Urothelium cell line (cell line): ENCODE measurements at regions not wholly inside any gene's neighbourhood (a gene's known extent, or its start where the extent isn't known, plus 50 kb on each side); places are given as distances from the start of the nearest gene placed in this dataset.
A peak's percentile ranks its signal among the peaks of the same experiment; 100 is the strongest.

Experiments
- DNase-seq: peaks from one replicate; pipeline ENCODE4 v3.0.0; 2011; ENCODE audit warnings: low spot score, mixed read lengths
- FAIRE-seq: peaks from 2 replicates; lab custom pipeline; 2011; peaks lifted over from hg19 to GRCh38; lab: Jason Lieb, UNC

GRCh38 chr4:12724510-12724909, 759.6 kb downstream of the RAB28 start:
- DNase-seq (peak; percentile 7), FAIRE-seq (no peak)

- DNase-seq = peak; percentile 16
- FAIRE-seq = no peak
Measured at GRCh38 chr4:12723849-12724447, 760.2 kb downstream of the RAB28 start.

GRCh38 chr4:12716896-12717295, 767.2 kb downstream of the RAB28 start:
- DNase-seq (no peak), FAIRE-seq (no peak)

GRCh38 chr4:12712648-12713339, 771.3 kb downstream of the RAB28 start:
- DNase-seq = no peak
- no peak for FAIRE-seq

- no peak for DNase-seq
- no peak for FAIRE-seq
Measured at GRCh38 chr4:12707381-12708175, 776.6 kb downstream of the RAB28 start.

- FAIRE-seq = no peak
- no peak for DNase-seq
Measured at GRCh38 chr4:12703036-12703435, 781.1 kb downstream of the RAB28 start.

GRCh38 chr4:12701384-12701783, 782.8 kb downstream of the RAB28 start:
- no peak for DNase-seq
- no peak for FAIRE-seq

- no peak for FAIRE-seq
Measured at GRCh38 chr4:12697970-12698369, 786.2 kb downstream of the RAB28 start.

GRCh38 chr4:12692815-12693214, 791.3 kb downstream of the RAB28 start:
- FAIRE-seq = no peak
- DNase-seq = peak; percentile 2

More at GRCh38 chr4:12697970-12698369, 786.2 kb downstream of the RAB28 start:
- no peak for DNase-seq

GRCh38 chr4:12691168-12691567, 793.0 kb downstream of the RAB28 start:
- DNase-seq (no peak), FAIRE-seq (no peak)

GRCh38 chr4:12689457-12689856, 794.7 kb downstream of the RAB28 start:
- no peak for DNase-seq
- no peak for FAIRE-seq

GRCh38 chr4:12679217-12679616, 804.9 kb downstream of the RAB28 start:
- DNase-seq (peak; percentile 4), FAIRE-seq (no peak)

GRCh38 chr4:12674184-12674583, 810.0 kb downstream of the RAB28 start:
- no peak for FAIRE-seq

GRCh38 chr4:12672303-12672702, 811.8 kb downstream of the RAB28 start:
- no peak for DNase-seq
- FAIRE-seq = no peak

More at GRCh38 chr4:12674184-12674583, 810.0 kb downstream of the RAB28 start:
- no peak for DNase-seq

GRCh38 chr4:12658146-12658545, 826.0 kb downstream of the RAB28 start:
- FAIRE-seq (no peak), DNase-seq (no peak)

- DNase-seq (no peak), FAIRE-seq (no peak)
Measured at GRCh38 chr4:12651876-12652275, 832.3 kb downstream of the RAB28 start.

- no peak for FAIRE-seq
- no peak for DNase-seq
Measured at GRCh38 chr4:12645732-12646131, 838.4 kb downstream of the RAB28 start.

- DNase-seq (no peak), FAIRE-seq (no peak)
Measured at GRCh38 chr4:12644261-12644660, 839.9 kb downstream of the RAB28 start.

GRCh38 chr4:12636191-12636590, 847.9 kb downstream of the RAB28 start:
- no peak for FAIRE-seq
- no peak for DNase-seq

- FAIRE-seq (no peak), DNase-seq (no peak)
Measured at GRCh38 chr4:12635629-12636028, 848.5 kb downstream of the RAB28 start.

GRCh38 chr4:12633053-12633651, 851.0 kb downstream of the RAB28 start:
- DNase-seq (peak; percentile 56), FAIRE-seq (no peak)
